PC-3 (cell line): ENCODE measurements at regions not wholly inside any gene's neighbourhood (a gene's known extent, or its start where the extent isn't known, plus 50 kb on each side); places are given as distances from the start of the nearest gene placed in this dataset.

Experiments
- ATAC-seq: fragments of 200-7000 bp; cut with Tn5 transposase; 2 replicates; pipeline ENCODE4 v1.9.1; 2020; ENCODE audit warnings: mild to moderate bottlenecking, moderate library complexity
- BruUV-seq: library from RNA; stranded (reverse); fragments of 400-500 nt; replicated peaks from 2 replicates; lab custom pipeline; 2021; lab: Mats Ljungman, UMichigan
- CTCF ChIA-PET: fragments of 300-600 bp; sonication (Branson Sonifier 250); formaldehyde crosslinking; loops from one replicate; lab custom pipeline; 2022; ENCODE audit warnings: antibody characterized with exemption; lab: Charles Lee
- POLR2A ChIA-PET: fragments of 300-600 bp; sonication (Branson Sonifier 250); formaldehyde crosslinking; loops from one replicate; lab custom pipeline; 2022; ENCODE audit warnings: antibody characterized with exemption; ENCODE audit not compliant: unreplicated experiment; lab: Charles Lee
- DNase-seq: peaks from one replicate; pipeline ENCODE4 v3.0.0-alpha.2; 2015
- H2AFZ ChIP-seq: fragments of 300-600 bp; sonication (generic); 2 replicates; pipeline ENCODE4 v1.6.0; 2016; ENCODE audit warnings: antibody characterized with exemption, low read length
- H3F3A ChIP-seq: fragments of 300-600 bp; sonication (generic); one replicate; pipeline ENCODE4 v1.6.0; 2017; ENCODE audit warnings: antibody characterized with exemption, low read length, control low read depth, mild to moderate bottlenecking; ENCODE audit not compliant: unreplicated experiment
- H3K27ac ChIP-seq: fragments of 300-600 bp; sonication (generic); 2 replicates; pipeline ENCODE4 v1.5.1; 2016; ENCODE audit warnings: mild to moderate bottlenecking, low read length
- H3K27me3 ChIP-seq: fragments of 300-600 bp; sonication (generic); 2 replicates; pipeline ENCODE4 v1.6.1; 2016; ENCODE audit warnings: low read length, mixed read lengths
- H3K36me3 ChIP-seq: fragments of 300-600 bp; sonication (generic); 2 replicates; pipeline ENCODE4 v1.6.1; 2016; ENCODE audit warnings: low read depth, mixed run types, low read length, mixed read lengths
- H3K4me1 ChIP-seq: fragments of 300-600 bp; sonication (generic); 2 replicates; pipeline ENCODE4 v1.5.1; 2016; ENCODE audit warnings: low read length; ENCODE audit not compliant: insufficient read depth
- H3K4me2 ChIP-seq: fragments of 300-600 bp; sonication (generic); 2 replicates; pipeline ENCODE4 v1.6.0; 2016; ENCODE audit warnings: low read length
- H3K4me3 ChIP-seq: fragments of 300-600 bp; sonication (generic); 2 replicates; pipeline ENCODE4 v1.5.1; 2016; ENCODE audit warnings: mild to moderate bottlenecking, low read length, mixed read lengths
- H3K79me2 ChIP-seq: fragments of 300-600 bp; sonication (generic); 2 replicates; pipeline ENCODE4 v1.6.1; 2017; ENCODE audit warnings: low read length, mixed read lengths
- H3K9ac ChIP-seq: fragments of 300-600 bp; sonication (generic); 2 replicates; pipeline ENCODE4 v1.6.0; 2016; ENCODE audit warnings: mild to moderate bottlenecking, low read length
- H3K9me2 ChIP-seq: fragments of 300-600 bp; sonication (generic); replicated peaks from 2 replicates; pipeline ENCODE4 v1.6.1; 2016; ENCODE audit warnings: mixed run types, low read length, mixed read lengths
- H3K9me3 ChIP-seq: fragments of 300-600 bp; sonication (generic); 2 replicates; pipeline ENCODE4 v1.6.1; 2016; ENCODE audit warnings: low read length, mixed read lengths
- H4K20me1 ChIP-seq: fragments of 300-600 bp; sonication (generic); 2 replicates; pipeline ENCODE4 v1.6.1; 2016; ENCODE audit warnings: low read length, mixed read lengths
- CTCF ChIP-seq: fragments of 300-600 bp; sonication (generic); conservative IDR thresholded peaks from 2 replicates; pipeline ENCODE4 v1.5.1; 2017; ENCODE audit warnings: antibody characterized with exemption, low read depth, mild to moderate bottlenecking, low read length
- EZH2 ChIP-seq: fragments of 300-600 bp; sonication (generic); IDR thresholded peaks from one replicate; pipeline ENCODE4 v1.6.1; 2017; ENCODE audit warnings: antibody characterized with exemption, mild to moderate bottlenecking, low read length; ENCODE audit not compliant: unreplicated experiment
- EZH2phosphoT487 ChIP-seq: fragments of 300-600 bp; sonication (generic); IDR thresholded peaks from 2 replicates; pipeline ENCODE4 v1.6.1; 2018; ENCODE audit warnings: mild to moderate bottlenecking, antibody characterized with exemption, low read length, borderline replicate concordance
- intact Hi-C: fragments of 100-400 bp; cut with micrococcal nuclease; formaldehyde crosslinking; loops from 2 replicates; pipeline ENCODE4 v1.9.0; 2023

- Histone ChIP-seq H3K79me2 (no peaks in the 10 kb centered on the region), H2AFZ (no peak overlapping the region), H3K4me1 (no peaks in the 10 kb centered on the region), H3K9me3 (0 out of 2 replicates have a peak, but pooled peaks cover 4% of the 10 kb centered on the region), H3K4me3 (no peak overlapping the region), H3K4me2 (no peak overlapping the region), H4K20me1 (no peaks in the 10 kb centered on the region), H3K9me2 (no peaks in the 10 kb centered on the region), H3F3A (no peaks in the 10 kb centered on the region), H3K27ac (no peak overlapping the region), H3K36me3 (no peaks in the 10 kb centered on the region), H3K9ac (no peak overlapping the region), H3K27me3 (no peaks in the 10 kb centered on the region)
- TF ChIP-seq EZH2phosphoT487 (no peak), CTCF (no peak), EZH2 (no peak)
- CTCF ChIA-PET: no interaction called here
- ATAC-seq (no peak), DNase-seq (no peak)
- no TSS peak for BruUV-seq
- POLR2A ChIA-PET: no interaction called here
- intact Hi-C loops: no loop called here
These were observed 971.2 kb upstream of the SEL1L start for GRCh38 chr14:82504894-82505293.

- ATAC-seq: no peak
- CTCF ChIA-PET: no interaction called here
These were observed 976.4 kb upstream of the SEL1L start for GRCh38 chr14:82510007-82510406.

More at GRCh38 chr14:82510007-82510406, 976.4 kb upstream of the SEL1L start:
- Histone ChIP-seq H3F3A (no peaks in the 10 kb centered on the region), H4K20me1 (no peaks in the 10 kb centered on the region), H3K27me3 (no peaks in the 10 kb centered on the region), H3K4me1 (no peaks in the 10 kb centered on the region), H3K4me3 (no peak overlapping the region), H3K36me3 (no peaks in the 10 kb centered on the region), H3K27ac (no peak overlapping the region), H3K79me2 (no peaks in the 10 kb centered on the region), H3K4me2 (no peak overlapping the region), H3K9me2 (no peaks in the 10 kb centered on the region), H3K9me3 (peaks cover 8% of the 10 kb centered on the region; the same call in 1 of the 2 replicates), H2AFZ (no peak overlapping the region), H3K9ac (no peak overlapping the region)
- TF ChIP-seq EZH2 (no peak), CTCF (no peak), EZH2phosphoT487 (no peak)
- no TSS peak for BruUV-seq
- no peak for DNase-seq
- POLR2A ChIA-PET: no interaction called here
- intact Hi-C loops: no loop called here
